WTC11 (cell line): ENCODE measurements at regions not wholly inside any gene's neighbourhood (a gene's known extent, or its start where the extent isn't known, plus 50 kb on each side); places are given as distances from the start of the nearest gene placed in this dataset.

Source experiments
- ATAC-seq: fragments of 200-7000 bp; cut with Tn5 transposase; 2 replicates; pipeline ENCODE4 v1.10.0; 2021; ENCODE audit warnings: mild to moderate bottlenecking, moderate library complexity
- CTCF ChIA-PET: fragments of 300-600 bp; sonication (Branson Sonifier 250); formaldehyde crosslinking; loops from one replicate; lab custom pipeline; 2021; ENCODE audit warnings: antibody characterized with exemption; lab: Charles Lee
- POLR2A ChIA-PET: fragments of 350-600 bp; sonication (Branson Sonifier 250); formaldehyde crosslinking; loops from one replicate; lab custom pipeline; 2021; ENCODE audit warnings: antibody characterized with exemption; lab: Charles Lee
- DNase-seq: peaks from one replicate; pipeline ENCODE4 v3.0.0; 2021; ENCODE audit warnings: low spot score
- H3K27ac Mint-ChIP-seq: 2 replicates; pipeline ENCODE4 v1.8.0; 2021; ENCODE audit warnings: mixed read lengths
- H3K27me3 Mint-ChIP-seq: 2 replicates; pipeline ENCODE4 v1.8.0; 2021; ENCODE audit warnings: low read depth, mild to moderate bottlenecking, moderate library complexity, mixed read lengths
- H3K36me3 Mint-ChIP-seq: 2 replicates; pipeline ENCODE4 v1.8.0; 2021; ENCODE audit warnings: mixed read lengths
- H3K4me1 Mint-ChIP-seq: 2 replicates; pipeline ENCODE4 v1.8.0; 2022; ENCODE audit warnings: mixed read lengths
- H3K4me3 Mint-ChIP-seq: 2 replicates; pipeline ENCODE4 v1.8.0; 2021; ENCODE audit warnings: mild to moderate bottlenecking, moderate library complexity, mixed read lengths
- H3K9me3 Mint-ChIP-seq: 2 replicates; pipeline ENCODE4 v1.8.0; 2021; ENCODE audit warnings: mixed read lengths
- CREM ChIP-seq: sonication (generic); formaldehyde crosslinking; IDR thresholded peaks from 2 replicates; pipeline ENCODE4 v1.8.1; 2022; ENCODE audit warnings: mild to moderate bottlenecking, missing genetic modification reagents, moderate library complexity
- EMX1 ChIP-seq: fragments of 250-450 bp; sonication (Bioruptor Pico); IDR thresholded peaks from 2 replicates; pipeline ENCODE4 v1.8.0; 2021; ENCODE audit warnings: mild to moderate bottlenecking
- FOXK1 ChIP-seq: sonication (generic); formaldehyde crosslinking; IDR thresholded peaks from 2 replicates; pipeline ENCODE4 v1.8.0; 2022; ENCODE audit warnings: mild to moderate bottlenecking, moderate library complexity, missing genetic modification reagents
- FOXP1 ChIP-seq: sonication (generic); formaldehyde crosslinking; IDR thresholded peaks from 2 replicates; pipeline ENCODE4 v1.8.0; 2022; ENCODE audit warnings: missing genetic modification reagents, mild to moderate bottlenecking, moderate library complexity, borderline replicate concordance
- GRHL2 ChIP-seq: fragments of 250-450 bp; sonication (Bioruptor Pico); IDR thresholded peaks from 2 replicates; pipeline ENCODE4 v1.8.0; 2022; ENCODE audit warnings: mild to moderate bottlenecking, moderate library complexity; ENCODE audit not compliant: insufficient replicate concordance, severe bottlenecking
- IRF1 ChIP-seq: sonication (generic); formaldehyde crosslinking; IDR thresholded peaks from 2 replicates; pipeline ENCODE4 v1.8.0; 2023; ENCODE audit warnings: missing genetic modification reagents
- MXD4 ChIP-seq: fragments of 250-450 bp; sonication (Bioruptor Pico); IDR thresholded peaks from 2 replicates; pipeline ENCODE4 v1.8.0; 2021; ENCODE audit warnings: mild to moderate bottlenecking, moderate library complexity, borderline replicate concordance
- NFATC4 ChIP-seq: fragments of 250-450 bp; sonication (Bioruptor Pico); IDR thresholded peaks from 2 replicates; pipeline ENCODE4 v1.9.0; 2021; ENCODE audit warnings: mild to moderate bottlenecking
- NFE2L1 ChIP-seq: sonication (generic); formaldehyde crosslinking; IDR thresholded peaks from 2 replicates; pipeline ENCODE4 v1.8.1; 2023; ENCODE audit warnings: missing genetic modification reagents
- NR1H2 ChIP-seq: sonication (generic); formaldehyde crosslinking; IDR thresholded peaks from 2 replicates; pipeline ENCODE4 v1.9.0; 2021; ENCODE audit warnings: mild to moderate bottlenecking, moderate library complexity, missing genetic modification reagents
- PRRX2 ChIP-seq: fragments of 250-450 bp; sonication (Bioruptor Pico); IDR thresholded peaks from 2 replicates; pipeline ENCODE4 v1.8.0; 2021; ENCODE audit warnings: mild to moderate bottlenecking
- SMAD4 ChIP-seq: sonication (generic); formaldehyde crosslinking; IDR thresholded peaks from 2 replicates; pipeline ENCODE4 v1.8.0; 2022; ENCODE audit warnings: mild to moderate bottlenecking, missing genetic modification reagents
- TEAD1 ChIP-seq: sonication (generic); formaldehyde crosslinking; IDR thresholded peaks from 2 replicates; pipeline ENCODE4 v1.8.0; 2022; ENCODE audit warnings: mild to moderate bottlenecking, missing genetic modification reagents
- ZMAT4 ChIP-seq: fragments of 250-450 bp; sonication (Bioruptor Pico); IDR thresholded peaks from 2 replicates; pipeline ENCODE4 v1.9.0; 2021; ENCODE audit warnings: mild to moderate bottlenecking
- ZNF317 ChIP-seq: sonication (generic); formaldehyde crosslinking; IDR thresholded peaks from 2 replicates; pipeline ENCODE4 v1.8.1; 2023; ENCODE audit warnings: low read depth, mild to moderate bottlenecking, moderate library complexity, missing genetic modification reagents, borderline replicate concordance
- ZNF396 ChIP-seq: fragments of 250-450 bp; sonication (Bioruptor Pico); IDR thresholded peaks from 2 replicates; pipeline ENCODE4 v1.8.0; 2021; ENCODE audit warnings: mild to moderate bottlenecking, moderate library complexity, borderline replicate concordance
- TF ChIP-seq, protein P1 (sequence below): sonication (generic); formaldehyde crosslinking; IDR thresholded peaks from 2 replicates; pipeline ENCODE4 v1.8.0; 2022; ENCODE audit warnings: missing genetic modification reagents
- TF ChIP-seq, protein P2 (sequence below): sonication (generic); formaldehyde crosslinking; IDR thresholded peaks from 2 replicates; pipeline ENCODE4 v1.8.1; 2023; ENCODE audit warnings: mild to moderate bottlenecking, missing genetic modification reagents, borderline replicate concordance
- TF ChIP-seq, protein P3 (sequence below): sonication (generic); formaldehyde crosslinking; IDR thresholded peaks from 2 replicates; pipeline ENCODE4 v1.8.1; 2022; ENCODE audit warnings: missing genetic modification reagents, borderline replicate concordance
- TF ChIP-seq, protein P4 (sequence below): sonication (generic); formaldehyde crosslinking; IDR thresholded peaks from 2 replicates; pipeline ENCODE4 v1.8.0; 2023; ENCODE audit warnings: mild to moderate bottlenecking, missing genetic modification reagents

DNA sequence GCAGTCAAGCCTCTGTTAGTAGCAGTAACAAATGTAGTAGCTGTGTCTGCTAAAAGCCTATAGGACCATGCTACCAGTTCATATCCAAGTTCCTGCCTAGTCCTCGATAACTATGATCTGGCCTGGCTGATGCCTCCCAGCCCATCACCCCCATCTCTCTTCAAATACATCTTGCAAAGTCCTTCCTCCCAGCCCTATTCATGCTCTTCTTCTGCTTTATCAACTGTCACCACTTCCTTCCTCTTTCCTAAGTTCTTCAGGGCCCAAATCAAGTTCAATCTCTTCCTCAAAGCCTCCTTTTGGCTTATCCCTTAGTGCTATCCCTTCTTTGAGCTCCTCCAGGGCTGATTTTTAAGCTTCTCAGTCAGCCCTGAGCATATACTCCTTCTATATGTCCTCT, 150.9 kb upstream of the THY1 start:
- H3K27me3 Mint-ChIP-seq = peaks cover 6% of the 10 kb centered on the region
- no peaks in the 10 kb centered on the region; the same call in 1 of the 2 replicates for H3K4me1 Mint-ChIP-seq
- DNase-seq (no peak), ATAC-seq (no peak)
- TF ChIP-seq, protein P1, sequence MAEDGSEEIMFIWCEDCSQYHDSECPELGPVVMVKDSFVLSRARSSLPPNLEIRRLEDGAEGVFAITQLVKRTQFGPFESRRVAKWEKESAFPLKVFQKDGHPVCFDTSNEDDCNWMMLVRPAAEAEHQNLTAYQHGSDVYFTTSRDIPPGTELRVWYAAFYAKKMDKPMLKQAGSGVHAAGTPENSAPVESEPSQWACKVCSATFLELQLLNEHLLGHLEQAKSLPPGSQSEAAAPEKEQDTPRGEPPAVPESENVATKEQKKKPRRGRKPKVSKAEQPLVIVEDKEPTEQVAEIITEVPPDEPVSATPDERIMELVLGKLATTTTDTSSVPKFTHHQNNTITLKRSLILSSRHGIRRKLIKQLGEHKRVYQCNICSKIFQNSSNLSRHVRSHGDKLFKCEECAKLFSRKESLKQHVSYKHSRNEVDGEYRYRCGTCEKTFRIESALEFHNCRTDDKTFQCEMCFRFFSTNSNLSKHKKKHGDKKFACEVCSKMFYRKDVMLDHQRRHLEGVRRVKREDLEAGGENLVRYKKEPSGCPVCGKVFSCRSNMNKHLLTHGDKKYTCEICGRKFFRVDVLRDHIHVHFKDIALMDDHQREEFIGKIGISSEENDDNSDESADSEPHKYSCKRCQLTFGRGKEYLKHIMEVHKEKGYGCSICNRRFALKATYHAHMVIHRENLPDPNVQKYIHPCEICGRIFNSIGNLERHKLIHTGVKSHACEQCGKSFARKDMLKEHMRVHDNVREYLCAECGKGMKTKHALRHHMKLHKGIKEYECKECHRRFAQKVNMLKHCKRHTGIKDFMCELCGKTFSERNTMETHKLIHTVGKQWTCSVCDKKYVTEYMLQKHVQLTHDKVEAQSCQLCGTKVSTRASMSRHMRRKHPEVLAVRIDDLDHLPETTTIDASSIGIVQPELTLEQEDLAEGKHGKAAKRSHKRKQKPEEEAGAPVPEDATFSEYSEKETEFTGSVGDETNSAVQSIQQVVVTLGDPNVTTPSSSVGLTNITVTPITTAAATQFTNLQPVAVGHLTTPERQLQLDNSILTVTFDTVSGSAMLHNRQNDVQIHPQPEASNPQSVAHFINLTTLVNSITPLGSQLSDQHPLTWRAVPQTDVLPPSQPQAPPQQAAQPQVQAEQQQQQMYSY = no peak
- TF ChIP-seq ZNF317 (no peak), TEAD1 (CRISPR knock-in tag) (no peak), CREM (no peak), NFATC4 (CRISPR knock-in tag) (no peak), ZMAT4 (no peak), SMAD4 (CRISPR knock-in tag) (no peak), FOXK1 (no peak), MXD4 (no peak), EMX1 (CRISPR knock-in tag) (no peak), NFE2L1 (CRISPR knock-in tag) (no peak), ZNF396 (no peak), FOXP1 (CRISPR knock-in tag) (no peak), GRHL2 (no peak), IRF1 (CRISPR knock-in tag) (no peak), NR1H2 (CRISPR knock-in tag) (no peak), PRRX2 (no peak)
- TF ChIP-seq, protein P2, sequence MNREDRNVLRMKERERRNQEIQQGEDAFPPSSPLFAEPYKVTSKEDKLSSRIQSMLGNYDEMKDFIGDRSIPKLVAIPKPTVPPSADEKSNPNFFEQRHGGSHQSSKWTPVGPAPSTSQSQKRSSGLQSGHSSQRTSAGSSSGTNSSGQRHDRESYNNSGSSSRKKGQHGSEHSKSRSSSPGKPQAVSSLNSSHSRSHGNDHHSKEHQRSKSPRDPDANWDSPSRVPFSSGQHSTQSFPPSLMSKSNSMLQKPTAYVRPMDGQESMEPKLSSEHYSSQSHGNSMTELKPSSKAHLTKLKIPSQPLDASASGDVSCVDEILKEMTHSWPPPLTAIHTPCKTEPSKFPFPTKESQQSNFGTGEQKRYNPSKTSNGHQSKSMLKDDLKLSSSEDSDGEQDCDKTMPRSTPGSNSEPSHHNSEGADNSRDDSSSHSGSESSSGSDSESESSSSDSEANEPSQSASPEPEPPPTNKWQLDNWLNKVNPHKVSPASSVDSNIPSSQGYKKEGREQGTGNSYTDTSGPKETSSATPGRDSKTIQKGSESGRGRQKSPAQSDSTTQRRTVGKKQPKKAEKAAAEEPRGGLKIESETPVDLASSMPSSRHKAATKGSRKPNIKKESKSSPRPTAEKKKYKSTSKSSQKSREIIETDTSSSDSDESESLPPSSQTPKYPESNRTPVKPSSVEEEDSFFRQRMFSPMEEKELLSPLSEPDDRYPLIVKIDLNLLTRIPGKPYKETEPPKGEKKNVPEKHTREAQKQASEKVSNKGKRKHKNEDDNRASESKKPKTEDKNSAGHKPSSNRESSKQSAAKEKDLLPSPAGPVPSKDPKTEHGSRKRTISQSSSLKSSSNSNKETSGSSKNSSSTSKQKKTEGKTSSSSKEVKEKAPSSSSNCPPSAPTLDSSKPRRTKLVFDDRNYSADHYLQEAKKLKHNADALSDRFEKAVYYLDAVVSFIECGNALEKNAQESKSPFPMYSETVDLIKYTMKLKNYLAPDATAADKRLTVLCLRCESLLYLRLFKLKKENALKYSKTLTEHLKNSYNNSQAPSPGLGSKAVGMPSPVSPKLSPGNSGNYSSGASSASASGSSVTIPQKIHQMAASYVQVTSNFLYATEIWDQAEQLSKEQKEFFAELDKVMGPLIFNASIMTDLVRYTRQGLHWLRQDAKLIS (CRISPR knock-in tag) = no peak
- TF ChIP-seq, protein P3, sequence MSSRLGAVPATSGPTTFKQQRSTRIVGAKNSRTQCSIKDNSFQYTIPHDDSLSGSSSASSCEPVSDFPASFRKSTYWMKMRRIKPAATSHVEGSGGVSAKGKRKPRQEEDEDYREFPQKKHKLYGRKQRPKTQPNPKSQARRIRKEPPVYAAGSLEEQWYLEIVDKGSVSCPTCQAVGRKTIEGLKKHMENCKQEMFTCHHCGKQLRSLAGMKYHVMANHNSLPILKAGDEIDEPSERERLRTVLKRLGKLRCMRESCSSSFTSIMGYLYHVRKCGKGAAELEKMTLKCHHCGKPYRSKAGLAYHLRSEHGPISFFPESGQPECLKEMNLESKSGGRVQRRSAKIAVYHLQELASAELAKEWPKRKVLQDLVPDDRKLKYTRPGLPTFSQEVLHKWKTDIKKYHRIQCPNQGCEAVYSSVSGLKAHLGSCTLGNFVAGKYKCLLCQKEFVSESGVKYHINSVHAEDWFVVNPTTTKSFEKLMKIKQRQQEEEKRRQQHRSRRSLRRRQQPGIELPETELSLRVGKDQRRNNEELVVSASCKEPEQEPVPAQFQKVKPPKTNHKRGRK = no peak
- TF ChIP-seq, protein P4, sequence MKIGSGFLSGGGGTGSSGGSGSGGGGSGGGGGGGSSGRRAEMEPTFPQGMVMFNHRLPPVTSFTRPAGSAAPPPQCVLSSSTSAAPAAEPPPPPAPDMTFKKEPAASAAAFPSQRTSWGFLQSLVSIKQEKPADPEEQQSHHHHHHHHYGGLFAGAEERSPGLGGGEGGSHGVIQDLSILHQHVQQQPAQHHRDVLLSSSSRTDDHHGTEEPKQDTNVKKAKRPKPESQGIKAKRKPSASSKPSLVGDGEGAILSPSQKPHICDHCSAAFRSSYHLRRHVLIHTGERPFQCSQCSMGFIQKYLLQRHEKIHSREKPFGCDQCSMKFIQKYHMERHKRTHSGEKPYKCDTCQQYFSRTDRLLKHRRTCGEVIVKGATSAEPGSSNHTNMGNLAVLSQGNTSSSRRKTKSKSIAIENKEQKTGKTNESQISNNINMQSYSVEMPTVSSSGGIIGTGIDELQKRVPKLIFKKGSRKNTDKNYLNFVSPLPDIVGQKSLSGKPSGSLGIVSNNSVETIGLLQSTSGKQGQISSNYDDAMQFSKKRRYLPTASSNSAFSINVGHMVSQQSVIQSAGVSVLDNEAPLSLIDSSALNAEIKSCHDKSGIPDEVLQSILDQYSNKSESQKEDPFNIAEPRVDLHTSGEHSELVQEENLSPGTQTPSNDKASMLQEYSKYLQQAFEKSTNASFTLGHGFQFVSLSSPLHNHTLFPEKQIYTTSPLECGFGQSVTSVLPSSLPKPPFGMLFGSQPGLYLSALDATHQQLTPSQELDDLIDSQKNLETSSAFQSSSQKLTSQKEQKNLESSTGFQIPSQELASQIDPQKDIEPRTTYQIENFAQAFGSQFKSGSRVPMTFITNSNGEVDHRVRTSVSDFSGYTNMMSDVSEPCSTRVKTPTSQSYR (CRISPR knock-in tag) = no peak
- H3K36me3 Mint-ChIP-seq = no peaks in the 10 kb centered on the region
- ChIA-PET CTCF (interaction anchor here (1.1 to 7.8 kb wide), 15 partner anchors 10 to 506 kb away, joined by 3 to 71 read pairs (median 5); no protein-coding TSS in a partner anchor), POLR2A (no interaction called here)
- H3K9me3 Mint-ChIP-seq = no peaks in the 10 kb centered on the region
- no peak overlapping the region for H3K27ac Mint-ChIP-seq
- H3K4me3 Mint-ChIP-seq = no peak overlapping the region
